Transverse colon (tissue), 3 donors: ENCODE measurements at regions not wholly inside any gene's neighbourhood (a gene's known extent, or its start where the extent isn't known, plus 50 kb on each side); places are given as distances from the start of the nearest gene placed in this dataset.

Experiments used
- CTCF ChIP-seq, 5 experiments: fragments of 200-600 bp in 3 of 5; fragments of 450-650 bp in 2 of 5; sonication (generic) in 3 of 5; IDR thresholded peaks; 1 replicate in 2 of 5; 2 replicates in 3 of 5; pipeline ENCODE4 v1.5.1; 2016 to 2017; ENCODE audit warnings: antibody characterized with exemption in 5 of 5, inconsistent platforms in 3 of 5, mild to moderate bottlenecking in 2 of 5, moderate library complexity in 1 of 5
- POLR2A ChIP-seq: fragments of 450-650 bp; IDR thresholded peaks from one replicate; pipeline ENCODE4 v1.6.1; 2016; ENCODE audit warnings: antibody characterized with exemption, mild to moderate bottlenecking, moderate library complexity

GRCh38 chr22:27648853-27649252 lies 152.7 kb downstream of the MN1 start:
- no peak for TF ChIP-seq CTCF (IDR thresholded peaks at IDR 0.05)
- no peak for TF ChIP-seq POLR2A
